Neuronal stem cell (in vitro differentiated cells): ENCODE measurements at regions not wholly inside any gene's neighbourhood (a gene's known extent, or its start where the extent isn't known, plus 50 kb on each side); places are given as distances from the start of the nearest gene placed in this dataset.

Experiments used
- DNase-seq: peaks from one replicate; pipeline ENCODE4 v3.0.0-alpha.2; 2013; ENCODE audit warnings: low spot score
- H2AFZ ChIP-seq: one replicate; pipeline ENCODE4 v1.6.1; 2013; ENCODE audit warnings: mild to moderate bottlenecking, low read length, inconsistent platforms
- H2AK5ac ChIP-seq: 2 replicates; pipeline ENCODE4 v1.6.1; 2013; ENCODE audit warnings: low read depth, mild to moderate bottlenecking, inconsistent platforms, low read length, moderate library complexity, mixed read lengths
- H2BK120ac ChIP-seq: 2 replicates; pipeline ENCODE4 v1.6.1; 2013; ENCODE audit warnings: low read depth, mild to moderate bottlenecking, inconsistent platforms, low read length, moderate library complexity, mixed read lengths
- H2BK12ac ChIP-seq: one replicate; pipeline ENCODE4 v1.6.1; 2013; ENCODE audit warnings: low read length, inconsistent platforms
- H2BK15ac ChIP-seq: 2 replicates; pipeline ENCODE4 v1.6.1; 2013; ENCODE audit warnings: mild to moderate bottlenecking, low read length, inconsistent platforms, mixed read lengths
- H2BK5ac ChIP-seq: one replicate; pipeline ENCODE4 v1.6.1; 2013; ENCODE audit warnings: inconsistent platforms, mild to moderate bottlenecking, low read length, moderate library complexity
- H3K14ac ChIP-seq: one replicate; pipeline ENCODE4 v1.6.1; 2013; ENCODE audit warnings: low read length, inconsistent platforms
- H3K18ac ChIP-seq: 2 replicates; pipeline ENCODE4 v1.6.1; 2013; ENCODE audit warnings: low read length, inconsistent platforms
- H3K23ac ChIP-seq: 2 replicates; pipeline ENCODE4 v1.6.1; 2013; ENCODE audit warnings: low read depth, mild to moderate bottlenecking, mixed read lengths, low read length, inconsistent platforms; ENCODE audit not compliant: poor library complexity
- H3K27ac ChIP-seq: replicated peaks from 3 replicates; pipeline ENCODE4 v1.5.1; 2013; ENCODE audit warnings: low read length, inconsistent platforms
- H3K27me3 ChIP-seq, 3 experiments: 2 replicates each; pipeline ENCODE4 v1.6.1; 2013; ENCODE audit warnings: low read length in 3 of 3, mild to moderate bottlenecking in 2 of 3, inconsistent platforms in 1 of 3, low read depth in 1 of 3, mixed read lengths in 1 of 3, moderate library complexity in 1 of 3; ENCODE audit not compliant: control insufficient read depth in 3 of 3, insufficient read depth in 3 of 3
- H3K36me3 ChIP-seq, 2 donors: replicated peaks in 1 of 2; 2 replicates each; pipeline ENCODE4 v1.6.1; 2013; ENCODE audit warnings: low read length in 2 of 2; ENCODE audit not compliant: control insufficient read depth in 2 of 2, insufficient read depth in 2 of 2
- H3K4ac ChIP-seq: 2 replicates; pipeline ENCODE4 v1.6.1; 2013; ENCODE audit warnings: inconsistent platforms, mild to moderate bottlenecking, low read length, moderate library complexity
- H3K4me1 ChIP-seq, 2 donors: 1 replicate in 1 of 2; 2 replicates in 1 of 2; pipeline ENCODE4 v1.6.1; 2013; ENCODE audit warnings: low read length in 2 of 2, low read depth in 1 of 2; ENCODE audit not compliant: control insufficient read depth in 2 of 2, insufficient read depth in 1 of 2
- H3K4me2 ChIP-seq: one replicate; pipeline ENCODE4 v1.6.1; 2013; ENCODE audit warnings: mild to moderate bottlenecking, low read length, inconsistent platforms; ENCODE audit not compliant: insufficient read depth, poor library complexity, severe bottlenecking
- H3K4me3 ChIP-seq, 2 donors: 2 replicates each; pipeline ENCODE4 v1.5.1; 2013; ENCODE audit warnings: low read length in 2 of 2, mild to moderate bottlenecking in 2 of 2, inconsistent platforms in 1 of 2, moderate library complexity in 1 of 2
- H3K79me1 ChIP-seq: one replicate; pipeline ENCODE4 v1.6.1; 2013; ENCODE audit warnings: low read depth, mild to moderate bottlenecking, inconsistent platforms, low read length, moderate library complexity
- H3K9ac ChIP-seq: one replicate; pipeline ENCODE4 v1.6.1; 2013; ENCODE audit warnings: mild to moderate bottlenecking, low read depth, low read length, inconsistent platforms; ENCODE audit not compliant: poor library complexity
- H3K9me3 ChIP-seq, 2 donors: replicated peaks in 1 of 2; 2 replicates each; pipeline versions ENCODE3 to v1.6.1; 2013; ENCODE audit warnings: low read length in 2 of 2, mild to moderate bottlenecking in 2 of 2, inconsistent platforms in 1 of 2, low read depth in 1 of 2, mixed read lengths in 1 of 2, moderate library complexity in 1 of 2; ENCODE audit not compliant: control insufficient read depth in 2 of 2, insufficient read depth in 1 of 2
- H4K8ac ChIP-seq: one replicate; pipeline ENCODE4 v1.6.1; 2013; ENCODE audit warnings: low read depth, mild to moderate bottlenecking, inconsistent platforms, low read length, moderate library complexity
- H4K91ac ChIP-seq: one replicate; pipeline ENCODE4 v1.6.1; 2013; ENCODE audit warnings: low read length, low read depth, mild to moderate bottlenecking, inconsistent platforms; ENCODE audit not compliant: poor library complexity
- WGBS, 2 donors: extraction: QIAGEN DNeasy Blood & Tissue Kit; methylation state at CpG; one replicate each; pipeline ENCODE4 v1.1.7; 2013; ENCODE audit warnings: missing lambda C conversion rate in 2 of 2, mixed read lengths in 1 of 2; ENCODE audit not compliant: insufficient read length in 2 of 2, insufficient replicate concordance in 1 of 2; ENCODE audit errors: extremely low coverage in 2 of 2; 5-methylcytosine and 5-hydroxymethylcytosine counted together

GRCh38 chr3:173304182-173304800 is 93.3 kb upstream of the NLGN1 start:
- WGBS, 2 donors = no CpG with 5 or more reads among the region's 3 CpGs

DNA sequence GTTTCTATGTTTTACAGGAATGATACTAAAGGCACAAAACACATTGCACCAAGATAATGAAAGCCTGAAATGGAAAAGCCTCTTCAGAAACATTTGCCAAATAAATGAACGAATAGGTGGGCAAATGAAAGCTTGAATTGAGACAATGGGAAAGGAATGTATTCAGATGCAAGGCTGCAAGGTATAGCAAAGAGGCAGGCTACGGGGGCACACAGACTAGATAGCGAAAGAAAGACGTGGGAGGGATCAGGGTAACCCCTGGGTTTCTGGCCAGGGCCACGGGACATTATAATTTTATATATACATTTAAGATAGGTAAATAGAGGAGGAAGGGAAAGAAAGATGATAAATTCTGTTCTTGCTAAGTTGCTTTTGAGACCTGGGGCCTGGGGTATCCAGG is 95.9 kb upstream of the NLGN1 start:
- Histone ChIP-seq H4K91ac (no peak overlapping the region), H3K4me3 (no peak overlapping the region), H2BK15ac (no peak overlapping the region), H3K27me3 (no peaks in the 10 kb centered on the region), H3K4me2 (no peak overlapping the region), H2BK120ac (no peak overlapping the region), H2BK12ac (no peak overlapping the region), H3K36me3 (no peaks in the 10 kb centered on the region), H3K4ac (no peak overlapping the region), H3K9me3 (peaks cover 0 to 5% of the 10 kb centered on the region in 2 donors), H2BK5ac (no peak overlapping the region), H2AFZ (no peak overlapping the region), H3K23ac (no peak overlapping the region), H3K27ac (no peak overlapping the region), H3K79me1 (no peaks in the 10 kb centered on the region), H3K14ac (no peak overlapping the region), H4K8ac (no peak overlapping the region), H3K18ac (no peak overlapping the region), H3K9ac (no peak overlapping the region), H3K4me1 (peaks cover 0 to 2% of the 10 kb centered on the region in 2 donors), H2AK5ac (no peak overlapping the region)
- no CpG with 5 or more reads among the region's 5 CpGs for WGBS, 2 donors
- no peak for DNase-seq

More at GRCh38 chr3:173304182-173304800, 93.3 kb upstream of the NLGN1 start:
- no peak overlapping the region for H2AK5ac ChIP-seq
- H3K27me3 ChIP-seq = no peaks in the 10 kb centered on the region
- H3K23ac ChIP-seq = no peak overlapping the region
- no peak overlapping the region for H2BK15ac ChIP-seq
- no peak overlapping the region for H2BK120ac ChIP-seq
- H3K14ac ChIP-seq = no peak overlapping the region
- no peak overlapping the region for H3K4me2 ChIP-seq
- no peaks in the 10 kb centered on the region for H3K36me3 ChIP-seq
- peaks cover 0 to 3% of the 10 kb centered on the region in 2 donors for H3K9me3 ChIP-seq
- no peak for DNase-seq
- H3K4me3 ChIP-seq = no peak overlapping the region
- no peak overlapping the region for H4K91ac ChIP-seq
- peaks cover 0 to 2% of the 10 kb centered on the region in 2 donors for H3K4me1 ChIP-seq
- no peak overlapping the region for H2AFZ ChIP-seq
- H3K4ac ChIP-seq = no peak overlapping the region
- no peak overlapping the region for H2BK5ac ChIP-seq
- H3K9ac ChIP-seq = no peak overlapping the region
- H3K27ac ChIP-seq = no peak overlapping the region
- no peaks in the 10 kb centered on the region for H3K79me1 ChIP-seq
- no peak overlapping the region for H4K8ac ChIP-seq
- no peak overlapping the region for H3K18ac ChIP-seq
- H2BK12ac ChIP-seq = no peak overlapping the region

- Histone ChIP-seq H3K79me1 (no peaks in the 10 kb centered on the region), H4K8ac (no peak overlapping the region), H4K91ac (no peak overlapping the region), H3K23ac (no peak overlapping the region), H3K4me3 (no peak overlapping the region), H2AK5ac (no peak overlapping the region), H2BK15ac (no peak overlapping the region), H3K4me2 (no peak overlapping the region), H3K36me3 (no peaks in the 10 kb centered on the region), H3K27ac (no peak overlapping the region), H3K14ac (no peak overlapping the region), H2AFZ (no peak overlapping the region), H3K9me3 (no peaks in the 10 kb centered on the region), H2BK5ac (no peak overlapping the region), H3K9ac (no peak overlapping the region), H3K18ac (no peak overlapping the region), H2BK120ac (no peak overlapping the region), H3K4me1 (no peaks in the 10 kb centered on the region), H3K27me3 (no peaks in the 10 kb centered on the region), H3K4ac (no peak overlapping the region), H2BK12ac (no peak overlapping the region)
- no peak for DNase-seq
- WGBS, 2 donors = no CpG with 5 or more reads among the region's 1 CpG
Measured at GRCh38 chr3:173289072-173289471, 108.5 kb upstream of the NLGN1 start.

- H4K8ac ChIP-seq = no peak overlapping the region
- no peaks in the 10 kb centered on the region for H3K27me3 ChIP-seq
- no peak overlapping the region for H3K4me3 ChIP-seq
- H2BK120ac ChIP-seq = no peak overlapping the region
- no peak overlapping the region for H4K91ac ChIP-seq
- no peak overlapping the region for H2BK15ac ChIP-seq
- no peaks in the 10 kb centered on the region for H3K79me1 ChIP-seq
- no peak overlapping the region for H3K14ac ChIP-seq
- no CpG with 5 or more reads among the region's 3 CpGs for WGBS, 2 donors
- no peak overlapping the region for H3K27ac ChIP-seq
- H3K18ac ChIP-seq = no peak overlapping the region
- H3K4ac ChIP-seq = no peak overlapping the region
- H3K23ac ChIP-seq = no peak overlapping the region
- no peak overlapping the region for H2BK12ac ChIP-seq
- H2BK5ac ChIP-seq = no peak overlapping the region
- H2AFZ ChIP-seq = no peak overlapping the region
- H3K9me3 ChIP-seq = no peaks in the 10 kb centered on the region
- H3K4me2 ChIP-seq = no peak overlapping the region
- no peak for DNase-seq
- no peaks in the 10 kb centered on the region for H3K4me1 ChIP-seq
- no peaks in the 10 kb centered on the region for H3K36me3 ChIP-seq
- H2AK5ac ChIP-seq = no peak overlapping the region
- no peak overlapping the region for H3K9ac ChIP-seq
Measured at GRCh38 chr3:173287361-173287760, 110.2 kb upstream of the NLGN1 start.
